GM20000 (cell line): ENCODE measurements at regions not wholly inside any gene's neighbourhood (a gene's known extent, or its start where the extent isn't known, plus 50 kb on each side); places are given as distances from the start of the nearest gene placed in this dataset.

ENCODE experiments used
- DNase-seq: peaks from one replicate; pipeline ENCODE4 v3.0.0; 2012; ENCODE audit warnings: low spot score
- TF ChIP-seq, protein P1 (sequence below): IDR thresholded peaks from 2 replicates; pipeline ENCODE4 v1.5.1; 2012; ENCODE audit warnings: mild to moderate bottlenecking, control low read depth; ENCODE audit errors: extremely low read depth, missing control alignments

DNA sequence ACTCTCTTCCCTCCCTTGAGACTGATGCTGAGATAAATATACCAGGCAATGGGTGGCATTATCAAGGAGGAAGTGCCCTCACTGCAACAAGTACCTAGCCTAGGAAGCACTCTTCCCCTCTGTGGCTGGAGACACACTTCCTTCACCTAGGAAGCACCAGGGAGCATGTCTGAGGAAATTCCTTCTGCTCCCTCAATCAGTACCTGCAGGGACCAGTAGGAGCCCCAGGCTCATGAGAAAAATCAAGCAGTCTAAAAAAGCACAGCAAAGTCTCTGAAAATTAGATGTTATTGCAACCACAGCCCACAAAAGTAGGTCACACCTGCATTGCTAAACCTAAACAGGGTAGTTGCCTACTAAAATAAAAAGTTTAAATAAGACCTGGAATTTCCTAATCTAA is 78.2 kb upstream of the TRPM1 start:
- no peak for DNase-seq
- TF ChIP-seq, protein P1, sequence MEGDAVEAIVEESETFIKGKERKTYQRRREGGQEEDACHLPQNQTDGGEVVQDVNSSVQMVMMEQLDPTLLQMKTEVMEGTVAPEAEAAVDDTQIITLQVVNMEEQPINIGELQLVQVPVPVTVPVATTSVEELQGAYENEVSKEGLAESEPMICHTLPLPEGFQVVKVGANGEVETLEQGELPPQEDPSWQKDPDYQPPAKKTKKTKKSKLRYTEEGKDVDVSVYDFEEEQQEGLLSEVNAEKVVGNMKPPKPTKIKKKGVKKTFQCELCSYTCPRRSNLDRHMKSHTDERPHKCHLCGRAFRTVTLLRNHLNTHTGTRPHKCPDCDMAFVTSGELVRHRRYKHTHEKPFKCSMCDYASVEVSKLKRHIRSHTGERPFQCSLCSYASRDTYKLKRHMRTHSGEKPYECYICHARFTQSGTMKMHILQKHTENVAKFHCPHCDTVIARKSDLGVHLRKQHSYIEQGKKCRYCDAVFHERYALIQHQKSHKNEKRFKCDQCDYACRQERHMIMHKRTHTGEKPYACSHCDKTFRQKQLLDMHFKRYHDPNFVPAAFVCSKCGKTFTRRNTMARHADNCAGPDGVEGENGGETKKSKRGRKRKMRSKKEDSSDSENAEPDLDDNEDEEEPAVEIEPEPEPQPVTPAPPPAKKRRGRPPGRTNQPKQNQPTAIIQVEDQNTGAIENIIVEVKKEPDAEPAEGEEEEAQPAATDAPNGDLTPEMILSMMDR = no peak

DNA sequence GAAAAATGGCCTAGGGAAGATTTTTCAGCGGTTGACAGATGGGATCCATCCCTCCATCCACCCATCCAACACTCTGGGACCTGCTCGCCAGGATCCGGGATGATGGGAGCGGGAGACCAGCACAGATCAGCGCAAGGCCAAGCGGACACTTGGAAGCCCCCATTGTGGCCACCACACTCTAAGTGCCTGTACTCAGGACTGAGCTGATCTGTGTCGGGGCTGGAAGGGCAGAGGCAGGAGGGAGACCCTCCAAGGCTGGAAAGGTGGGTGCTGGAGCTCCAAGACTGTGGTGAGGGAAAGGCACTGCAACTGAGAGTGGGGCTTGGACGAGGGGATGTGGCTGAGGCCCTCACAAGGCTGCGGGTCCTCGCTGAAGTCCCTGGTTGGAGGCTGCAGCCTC is 91.8 kb upstream of the TRPM1 start:
- no peak for DNase-seq
- TF ChIP-seq, protein P1 = no peak

DNA sequence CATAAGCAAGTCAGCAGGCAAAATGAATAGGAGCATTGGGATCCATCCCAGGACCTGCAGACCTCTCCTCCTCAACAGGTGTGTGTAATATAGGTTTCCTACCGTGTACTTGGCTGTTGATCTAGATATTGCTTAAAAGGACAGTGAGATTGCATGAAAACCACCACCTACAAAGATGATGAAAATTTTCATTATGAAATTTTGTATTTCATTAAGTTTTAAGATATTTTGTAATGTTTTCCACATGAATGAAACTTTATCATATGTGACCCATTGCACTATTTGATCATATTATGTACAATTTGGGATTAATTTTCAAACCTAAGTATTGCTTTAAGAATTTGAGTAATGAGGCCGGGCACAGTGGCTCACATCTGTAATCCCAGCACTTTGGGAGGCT is 94.3 kb upstream of the TRPM1 start:
- TF ChIP-seq, protein P1 = no peak
- no peak for DNase-seq

DNA sequence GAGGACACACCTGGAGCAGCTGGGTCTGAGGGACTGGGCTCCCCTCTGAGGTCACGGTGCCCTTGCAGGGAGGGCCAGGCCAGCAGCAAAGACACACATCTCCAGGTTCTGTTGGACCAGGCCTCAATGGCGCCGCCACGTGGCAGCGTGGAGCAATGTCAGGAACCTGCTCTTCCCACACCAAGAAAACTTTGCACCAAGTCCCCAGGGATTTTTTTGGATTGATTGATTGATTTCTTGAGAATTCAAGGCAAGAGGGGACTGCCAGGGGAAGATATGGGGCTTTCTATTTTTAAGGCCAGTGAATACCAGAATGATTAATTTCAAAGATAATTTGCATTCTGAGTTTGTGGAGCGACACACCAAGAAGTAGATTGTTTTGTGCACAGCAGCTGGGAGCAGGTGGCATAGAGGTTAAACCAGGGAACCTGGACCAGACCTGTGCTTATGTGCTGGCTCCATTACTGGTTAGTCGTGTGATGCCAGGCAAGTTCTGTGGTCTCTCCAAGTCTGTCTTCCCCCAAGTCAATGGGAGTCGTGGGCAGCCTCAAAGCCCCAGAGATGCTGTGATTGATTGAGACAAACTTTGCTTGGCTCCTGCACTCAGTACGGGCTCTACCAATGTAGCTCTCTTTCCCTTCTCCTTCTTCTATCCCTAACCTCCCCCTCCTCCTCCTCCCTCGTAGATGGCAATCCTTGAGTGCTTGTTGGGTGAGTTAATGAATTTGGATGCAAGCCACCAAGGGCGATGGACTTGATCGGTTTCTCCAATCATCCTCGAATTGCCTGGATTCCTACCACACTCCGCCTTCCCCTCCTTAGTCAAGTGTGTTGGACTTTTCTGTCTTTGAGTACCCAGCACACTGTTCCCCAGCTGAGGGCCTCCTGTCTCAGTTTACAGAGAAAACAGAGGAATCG is 96.2 kb upstream of the TRPM1 start:
- DNase-seq = peak; percentile 68
- TF ChIP-seq, protein P1 = peak; percentile 83

DNA sequence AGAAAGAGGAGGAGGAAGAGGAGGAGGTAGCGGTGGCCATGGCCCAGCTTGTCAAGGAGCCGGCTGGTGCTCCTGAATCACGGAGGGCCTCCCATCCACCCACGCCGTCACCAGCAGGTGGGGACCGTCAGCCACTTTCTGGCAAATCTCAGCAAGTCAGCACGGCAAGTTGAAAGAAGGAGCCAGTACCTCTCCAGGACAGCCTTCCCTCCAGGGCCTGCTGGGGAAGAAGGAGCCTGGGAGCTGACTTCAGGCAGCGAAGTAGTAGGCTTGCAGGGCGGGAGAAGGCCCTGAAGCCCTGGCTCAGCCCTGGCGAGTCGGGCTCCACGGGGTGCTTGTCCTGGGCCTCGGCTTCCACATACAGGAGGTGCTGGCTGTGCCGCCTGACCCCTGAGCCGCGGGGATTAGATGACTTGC is 99.2 kb upstream of the TRPM1 start:
- DNase-seq = peak; percentile 55
- TF ChIP-seq, protein P1 = no peak

DNA sequence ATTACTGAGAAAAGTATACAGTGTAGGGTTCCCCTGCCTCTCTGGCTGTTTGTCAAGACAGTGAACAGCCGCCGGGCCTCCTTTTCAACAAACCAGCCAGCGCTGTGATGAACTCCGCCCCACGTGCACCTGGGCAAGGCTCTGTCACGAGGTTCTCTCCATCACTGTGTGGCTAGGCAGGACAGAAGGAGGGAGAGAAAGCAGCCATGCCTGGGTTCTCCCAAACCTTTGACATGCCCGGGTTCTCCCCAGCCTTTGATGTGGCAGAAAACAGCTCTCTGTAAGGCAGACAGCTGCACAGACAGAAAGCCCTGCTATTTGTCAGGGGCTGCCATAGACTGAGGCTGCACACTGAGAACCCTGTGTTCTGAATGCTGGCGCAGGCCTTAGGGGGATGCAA is 101.4 kb upstream of the TRPM1 start:
- DNase-seq = no peak
- TF ChIP-seq, protein P1 = no peak

DNA sequence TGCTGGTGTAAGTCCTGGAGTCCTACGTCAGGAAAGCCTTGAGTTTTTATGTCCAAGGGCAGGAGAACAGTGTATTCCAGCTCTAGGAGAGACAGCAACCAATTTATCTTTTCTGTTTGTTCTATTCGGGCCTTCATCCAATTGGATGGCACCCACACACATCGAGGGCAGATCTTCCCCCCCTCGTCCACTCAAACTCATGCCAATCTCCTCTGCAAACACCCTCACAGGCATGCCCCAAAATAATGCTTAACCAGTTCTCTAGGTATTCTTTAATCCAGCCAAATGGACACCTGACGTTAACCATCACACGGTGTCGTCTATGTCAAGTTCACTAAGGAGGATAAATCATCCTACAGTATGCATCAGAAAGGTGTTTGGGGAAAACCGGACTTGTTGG is 102.5 kb upstream of the TRPM1 start:
- no peak for DNase-seq
- TF ChIP-seq, protein P1 = no peak
